RWPE1 (cell line): ENCODE measurements at regions not wholly inside any gene's neighbourhood (a gene's known extent, or its start where the extent isn't known, plus 50 kb on each side); places are given as distances from the start of the nearest gene placed in this dataset.

Experiments
- CTCF ChIA-PET: fragments of 350-600 bp; sonication (Branson Sonifier 250); formaldehyde crosslinking; extraction: SDS; loops from one replicate; lab custom pipeline; 2021; lab: Yijun Ruan, JAX
- POLR2A ChIA-PET: fragments of 400-600 bp; formaldehyde crosslinking; extraction: SDS; loops from one replicate; lab custom pipeline; 2020; ENCODE audit warnings: antibody characterized with exemption; ENCODE audit not compliant: low non-redundant PET; lab: Yijun Ruan, JAX
- DNase-seq: peaks from one replicate; pipeline ENCODE4 v3.0.0; 2012; ENCODE audit warnings: low spot score
- H3K27ac ChIP-seq: fragments of 450-650 bp; 2 replicates; pipeline ENCODE4 v1.5.1; 2017
- TF ChIP-seq, protein P1 (sequence below): fragments of 450-650 bp; conservative IDR thresholded peaks from 2 replicates; pipeline ENCODE4 v1.5.1; 2017; ENCODE audit warnings: low read depth, mild to moderate bottlenecking

DNA sequence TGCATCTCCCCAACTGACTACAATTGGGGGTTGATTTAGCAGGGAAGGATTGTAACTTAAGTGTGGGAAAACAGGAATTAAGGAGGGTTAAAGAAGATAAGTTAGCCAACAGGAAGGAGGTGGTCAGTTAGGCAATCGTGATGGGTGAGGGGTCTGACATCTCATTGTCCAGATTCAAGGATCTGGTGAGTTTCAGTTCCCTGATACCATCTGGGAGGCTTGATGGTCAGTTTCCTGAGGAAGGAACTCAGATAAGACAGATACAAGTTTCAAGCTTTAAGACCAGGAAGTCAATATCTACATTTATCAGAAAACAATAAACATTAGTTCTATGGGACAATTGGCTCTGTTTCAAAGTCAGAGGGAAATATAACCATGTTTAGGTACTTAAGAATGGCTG, 601.8 kb downstream of the SLITRK6 start:
- no peak for DNase-seq
- TF ChIP-seq, protein P1, sequence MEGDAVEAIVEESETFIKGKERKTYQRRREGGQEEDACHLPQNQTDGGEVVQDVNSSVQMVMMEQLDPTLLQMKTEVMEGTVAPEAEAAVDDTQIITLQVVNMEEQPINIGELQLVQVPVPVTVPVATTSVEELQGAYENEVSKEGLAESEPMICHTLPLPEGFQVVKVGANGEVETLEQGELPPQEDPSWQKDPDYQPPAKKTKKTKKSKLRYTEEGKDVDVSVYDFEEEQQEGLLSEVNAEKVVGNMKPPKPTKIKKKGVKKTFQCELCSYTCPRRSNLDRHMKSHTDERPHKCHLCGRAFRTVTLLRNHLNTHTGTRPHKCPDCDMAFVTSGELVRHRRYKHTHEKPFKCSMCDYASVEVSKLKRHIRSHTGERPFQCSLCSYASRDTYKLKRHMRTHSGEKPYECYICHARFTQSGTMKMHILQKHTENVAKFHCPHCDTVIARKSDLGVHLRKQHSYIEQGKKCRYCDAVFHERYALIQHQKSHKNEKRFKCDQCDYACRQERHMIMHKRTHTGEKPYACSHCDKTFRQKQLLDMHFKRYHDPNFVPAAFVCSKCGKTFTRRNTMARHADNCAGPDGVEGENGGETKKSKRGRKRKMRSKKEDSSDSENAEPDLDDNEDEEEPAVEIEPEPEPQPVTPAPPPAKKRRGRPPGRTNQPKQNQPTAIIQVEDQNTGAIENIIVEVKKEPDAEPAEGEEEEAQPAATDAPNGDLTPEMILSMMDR, result no peak
- CTCF ChIA-PET, result no interaction called here
- no peak overlapping the region for H3K27ac ChIP-seq
- POLR2A ChIA-PET, result no interaction called here

DNA sequence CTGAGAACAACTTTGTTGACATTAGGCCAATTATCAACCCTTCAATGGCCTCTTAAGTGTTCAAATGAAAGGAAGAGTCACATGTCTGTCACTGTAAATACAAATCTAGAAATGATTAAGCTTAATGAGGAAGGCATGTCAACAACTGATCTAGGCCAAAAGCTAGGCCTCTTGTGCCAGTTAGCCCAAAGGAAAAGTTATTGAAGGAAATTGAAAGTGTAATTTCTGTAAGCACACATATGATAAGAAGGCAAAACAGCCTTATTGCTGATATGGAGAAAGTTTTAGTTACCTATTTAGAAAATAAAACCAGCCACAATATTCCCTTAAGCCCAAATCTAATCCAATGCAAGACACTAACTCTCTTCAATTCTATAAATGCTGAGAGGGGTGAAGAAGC, 604.7 kb downstream of the SLITRK6 start:
- DNase-seq, result no peak
- no peak overlapping the region for H3K27ac ChIP-seq
- ChIA-PET POLR2A (no interaction called here), CTCF (no interaction called here)
- TF ChIP-seq, protein P1, result no peak

DNA sequence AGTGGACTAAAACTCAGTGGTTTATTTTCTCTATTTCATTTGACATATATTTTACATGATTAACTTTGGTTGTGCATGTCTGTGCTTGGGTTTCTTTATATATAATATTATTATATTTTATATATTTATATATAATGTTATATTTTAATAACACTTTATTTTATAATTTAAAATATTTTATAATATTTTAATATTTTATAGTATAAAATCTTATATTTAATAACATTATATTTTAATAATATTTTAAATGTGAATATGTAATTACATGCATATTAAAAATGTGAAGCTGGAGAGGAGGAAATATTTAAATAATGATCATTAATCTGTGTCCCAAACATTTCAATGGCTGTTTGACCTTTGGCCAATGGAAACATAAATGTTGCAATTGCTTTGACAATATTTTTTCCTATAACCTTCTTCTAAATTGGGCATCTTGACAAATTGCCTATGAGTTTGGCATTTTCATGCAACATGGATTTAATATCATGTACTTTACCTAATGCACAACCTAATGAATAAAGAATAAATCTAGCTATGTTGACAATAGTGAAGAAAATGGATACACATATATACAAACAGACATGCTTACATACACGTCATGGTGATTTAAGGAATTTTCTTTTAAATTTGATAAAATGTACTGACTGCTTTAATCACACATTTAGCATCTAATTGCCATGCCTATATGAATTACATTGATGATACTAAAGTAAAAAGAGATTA, 607.1 kb downstream of the SLITRK6 start:
- TF ChIP-seq, protein P1, result no peak
- no peak for DNase-seq
- ChIA-PET CTCF (interaction anchor here (0.6 kb wide), 1 partner anchor 262 kb away, joined by 4 read pairs; no protein-coding TSS in a partner anchor), POLR2A (no interaction called here)
- no peak overlapping the region for H3K27ac ChIP-seq

DNA sequence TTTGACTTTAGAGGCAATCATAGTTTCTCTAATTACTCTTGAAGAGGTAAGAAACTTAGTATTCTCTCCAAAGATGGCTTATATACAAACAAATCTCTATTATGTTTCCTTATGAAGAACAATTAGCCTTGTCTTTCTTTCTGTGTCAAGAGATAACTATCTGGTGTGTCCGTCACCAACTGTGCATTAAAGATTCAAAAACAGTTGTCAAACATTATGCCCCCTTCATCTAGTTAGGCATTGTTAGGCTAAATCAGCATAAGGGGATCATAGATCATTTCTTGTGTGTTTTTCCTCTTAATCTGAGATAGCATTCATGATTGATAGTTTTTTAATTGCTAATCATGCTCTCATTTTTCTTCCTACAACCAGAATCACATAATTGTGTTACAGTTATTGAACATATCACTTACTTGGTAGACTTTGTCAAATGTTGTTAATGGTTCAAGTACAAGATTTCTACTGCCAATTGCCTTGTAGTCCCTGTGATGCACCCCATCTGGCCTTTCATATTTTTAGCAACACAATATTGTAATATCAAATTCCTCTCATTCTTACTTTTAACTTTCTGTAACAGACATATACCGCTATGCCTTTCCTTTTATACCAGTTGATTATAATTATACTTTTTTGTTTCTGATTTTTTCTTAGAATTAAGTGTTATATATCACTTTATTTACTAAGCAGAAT, 612.7 kb downstream of the SLITRK6 start:
- no peak for DNase-seq
- H3K27ac ChIP-seq, result no peak overlapping the region
- ChIA-PET CTCF (no interaction called here), POLR2A (no interaction called here)
- TF ChIP-seq, protein P1, result no peak

DNA sequence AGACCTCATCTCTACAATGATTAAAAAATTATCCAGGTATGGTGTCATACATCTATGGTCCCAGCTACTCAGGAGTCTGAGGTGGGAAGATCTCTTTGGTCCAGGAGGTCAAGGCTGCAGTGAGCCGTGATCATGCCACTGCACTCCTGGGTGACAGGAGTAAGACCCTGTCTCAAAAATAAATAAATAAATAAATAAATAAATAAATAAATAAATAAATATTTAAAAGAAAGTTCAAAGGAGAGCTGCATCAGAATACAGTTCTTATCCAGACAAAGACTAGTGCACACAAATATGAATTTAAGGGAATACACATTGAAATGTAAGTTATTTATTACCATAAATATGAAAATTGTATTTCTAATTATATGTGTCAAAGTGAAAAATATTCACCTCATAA, 624.9 kb downstream of the SLITRK6 start:
- POLR2A ChIA-PET, result no interaction called here
- CTCF ChIA-PET, result no interaction called here
- DNase-seq, result no peak
- H3K27ac ChIP-seq, result no peak overlapping the region
- TF ChIP-seq, protein P1, result no peak

DNA sequence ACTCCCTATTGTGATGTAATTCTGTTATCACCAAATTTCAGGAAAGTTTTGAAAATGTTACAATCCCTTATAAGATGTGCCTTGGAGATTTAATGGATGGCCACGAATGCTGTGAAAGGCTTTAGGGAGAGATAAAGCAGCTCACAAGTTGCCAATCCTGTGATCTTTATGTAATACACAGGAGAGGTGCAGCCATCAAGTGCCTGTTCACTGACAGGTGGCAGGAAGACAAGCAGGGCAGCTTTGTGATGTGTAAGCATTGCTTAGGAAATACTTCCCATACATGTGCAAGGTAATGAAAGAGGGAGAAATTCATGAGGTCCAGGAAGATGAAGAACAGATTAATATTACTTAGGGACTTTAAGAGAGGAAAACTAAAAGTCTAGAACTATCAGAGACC, 628.8 kb downstream of the SLITRK6 start:
- no peak overlapping the region for H3K27ac ChIP-seq
- ChIA-PET POLR2A (no interaction called here), CTCF (no interaction called here)
- TF ChIP-seq, protein P1, result no peak
- DNase-seq, result no peak
